ENCODE measurements at regions not wholly inside any gene's neighbourhood (a gene's known extent, or its start where the extent isn't known, plus 50 kb on each side); places are given as distances from the start of the nearest gene placed in this dataset.

GRCh38 chr6:144873623-144874378 is 588.7 kb downstream of the UTRN start:
- DNase-seq (ENCODE audit: low spot score in 2 of 2, unreplicated experiment in 2 of 2), result no peak
- Mint-ChIP-seq H3K4me1 (peaks cover 7% of the 10 kb centered on the region), H3K9me3 (peaks cover 18% of the 10 kb centered on the region), H3K36me3 (no peaks in the 10 kb centered on the region), H3K27me3 (ENCODE audit: low read depth) (no peaks in the 10 kb centered on the region), H3K4me3 (no peak overlapping the region), H3K27ac (no peak overlapping the region)
- no peak for TF ChIP-seq CTCF (IDR thresholded peaks at IDR 0.05; ENCODE audit: unreplicated experiment)

GRCh38 chr6:144876689-144877088 is 591.6 kb downstream of the UTRN start:
- Mint-ChIP-seq H3K9me3 (peaks cover 13% of the 10 kb centered on the region), H3K27ac (no peak overlapping the region), H3K27me3 (ENCODE audit: low read depth) (no peaks in the 10 kb centered on the region), H3K4me3 (no peak overlapping the region), H3K36me3 (no peaks in the 10 kb centered on the region), H3K4me1 (peaks cover 15% of the 10 kb centered on the region)
- no peak for TF ChIP-seq CTCF (IDR thresholded peaks at IDR 0.05; ENCODE audit: unreplicated experiment)
- DNase-seq (ENCODE audit: low spot score in 2 of 2, unreplicated experiment in 2 of 2), result no peak

GRCh38 chr6:144877118-144877517 is 592.0 kb downstream of the UTRN start:
- Mint-ChIP-seq H3K4me3 (no peak overlapping the region), H3K9me3 (peaks cover 13% of the 10 kb centered on the region), H3K27ac (no peak overlapping the region), H3K36me3 (no peaks in the 10 kb centered on the region), H3K27me3 (ENCODE audit: low read depth) (no peaks in the 10 kb centered on the region), H3K4me1 (peaks cover 15% of the 10 kb centered on the region)
- DNase-seq (ENCODE audit: low spot score in 2 of 2, unreplicated experiment in 2 of 2), result no peak
- TF ChIP-seq CTCF (IDR thresholded peaks at IDR 0.05; ENCODE audit: unreplicated experiment), result no peak

- Mint-ChIP-seq H3K4me3 (no peak overlapping the region), H3K27me3 (ENCODE audit: low read depth) (no peaks in the 10 kb centered on the region), H3K9me3 (peaks cover 6% of the 10 kb centered on the region), H3K36me3 (no peaks in the 10 kb centered on the region), H3K27ac (no peak overlapping the region), H3K4me1 (peaks cover 15% of the 10 kb centered on the region)
- no peak for DNase-seq (ENCODE audit: low spot score in 2 of 2, unreplicated experiment in 2 of 2)
- TF ChIP-seq CTCF (IDR thresholded peaks at IDR 0.05; ENCODE audit: unreplicated experiment), result no peak
These were observed 593.4 kb downstream of the UTRN start for GRCh38 chr6:144878577-144878976.

GRCh38 chr6:144879436-144879835 is 594.3 kb downstream of the UTRN start:
- DNase-seq (ENCODE audit: low spot score in 2 of 2, unreplicated experiment in 2 of 2), result no peak
- no peaks in the 10 kb centered on the region for H3K36me3 Mint-ChIP-seq
- H3K27me3 Mint-ChIP-seq (ENCODE audit: low read depth), result no peaks in the 10 kb centered on the region
- H3K4me3 Mint-ChIP-seq, result no peak overlapping the region
- H3K27ac Mint-ChIP-seq, result no peak overlapping the region
- no peaks in the 10 kb centered on the region for H3K9me3 Mint-ChIP-seq
- no peak for TF ChIP-seq CTCF (IDR thresholded peaks at IDR 0.05; ENCODE audit: unreplicated experiment)
- peaks cover 15% of the 10 kb centered on the region for H3K4me1 Mint-ChIP-seq
